PC-9 (cell line): ENCODE measurements at regions not wholly inside any gene's neighbourhood (a gene's known extent, or its start where the extent isn't known, plus 50 kb on each side); places are given as distances from the start of the nearest gene placed in this dataset.

Experiments used
- CTCF ChIP-seq: fragments of 200-600 bp; sonication (generic); conservative IDR thresholded peaks from 2 replicates; pipeline ENCODE4 v1.6.1; 2017; ENCODE audit warnings: mixed run types, antibody characterized with exemption, mild to moderate bottlenecking, moderate library complexity
- EZH2 ChIP-seq: fragments of 200-600 bp; sonication (generic); IDR thresholded peaks from 2 replicates; pipeline ENCODE4 v1.8.0; 2017; ENCODE audit warnings: antibody characterized with exemption, low read depth

- TF ChIP-seq CTCF (no peak), EZH2 (no peak)
Measured at GRCh38 chr7:153004341-153004740, 244.8 kb downstream of the ACTR3B start.
